HFF-Myc (cell line): ENCODE measurements at regions not wholly inside any gene's neighbourhood (a gene's known extent, or its start where the extent isn't known, plus 50 kb on each side); places are given as distances from the start of the nearest gene placed in this dataset.

Experiments used
- DNase-seq: peaks from one replicate; pipeline ENCODE4 v3.0.0-alpha.2; 2011; ENCODE audit warnings: low read depth; ENCODE audit errors: extremely low read depth
- H3K4me3 ChIP-seq: replicated peaks from 2 replicates; pipeline ENCODE4 v1.5.1; 2011; ENCODE audit warnings: low read depth, mild to moderate bottlenecking, control low read depth, low read length
- CTCF ChIP-seq: IDR thresholded peaks from 2 replicates; pipeline ENCODE4 v1.5.1; 2012; ENCODE audit warnings: mild to moderate bottlenecking, low read depth, low read length, control low read depth; ENCODE audit errors: missing control alignments

GRCh38 chr12:22935090-22935489 is 310.1 kb downstream of the ETNK1 start:
- TF ChIP-seq CTCF = no peak
- no peak overlapping the region for H3K4me3 ChIP-seq
- DNase-seq = no peak

DNA sequence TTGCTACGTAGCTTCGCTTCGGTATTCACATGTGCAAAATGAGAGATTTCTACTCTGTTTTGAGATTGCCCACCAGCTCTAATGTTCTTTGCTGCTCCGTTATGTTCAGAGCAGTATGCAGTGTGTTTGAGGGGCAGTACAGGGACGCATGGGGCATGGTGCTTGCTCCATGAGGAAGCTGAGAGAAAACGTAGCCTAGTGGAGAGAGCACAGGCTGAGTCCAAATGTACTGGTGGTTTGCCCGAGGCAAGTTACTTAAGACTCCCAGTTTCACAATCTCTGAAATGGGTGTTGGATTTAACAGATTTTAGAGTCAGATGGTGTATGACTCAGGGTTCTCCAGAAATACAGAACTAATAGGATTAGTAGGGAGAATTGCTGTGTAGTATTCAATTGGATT is 310.5 kb downstream of the ETNK1 start:
- H3K4me3 ChIP-seq = no peak overlapping the region
- DNase-seq = no peak
- TF ChIP-seq CTCF = no peak

- H3K4me3 ChIP-seq = no peak overlapping the region
- no peak for DNase-seq
- TF ChIP-seq CTCF = no peak
Observed at GRCh38 chr12:22938323-22938722, 313.4 kb downstream of the ETNK1 start.

DNA sequence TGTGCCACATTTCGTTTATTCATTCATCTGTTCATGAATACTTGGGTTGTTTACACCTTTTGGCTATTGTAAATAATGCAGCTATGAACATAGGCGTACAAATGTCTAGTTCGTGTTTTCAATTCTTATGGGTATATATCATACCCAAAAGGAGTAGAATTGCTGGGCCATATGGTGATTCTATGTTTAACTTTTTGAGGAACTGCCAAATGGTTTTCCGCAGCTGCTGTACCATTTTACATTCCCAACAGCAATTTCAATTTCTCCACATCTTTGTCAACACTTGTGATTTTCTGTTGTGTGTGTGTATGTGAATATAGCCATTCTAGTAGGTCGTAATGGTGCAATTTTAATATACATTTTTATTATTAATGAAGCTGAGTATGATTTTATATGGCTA is 326.2 kb downstream of the ETNK1 start:
- DNase-seq = no peak
- no peak for TF ChIP-seq CTCF
- H3K4me3 ChIP-seq = no peak overlapping the region

DNA sequence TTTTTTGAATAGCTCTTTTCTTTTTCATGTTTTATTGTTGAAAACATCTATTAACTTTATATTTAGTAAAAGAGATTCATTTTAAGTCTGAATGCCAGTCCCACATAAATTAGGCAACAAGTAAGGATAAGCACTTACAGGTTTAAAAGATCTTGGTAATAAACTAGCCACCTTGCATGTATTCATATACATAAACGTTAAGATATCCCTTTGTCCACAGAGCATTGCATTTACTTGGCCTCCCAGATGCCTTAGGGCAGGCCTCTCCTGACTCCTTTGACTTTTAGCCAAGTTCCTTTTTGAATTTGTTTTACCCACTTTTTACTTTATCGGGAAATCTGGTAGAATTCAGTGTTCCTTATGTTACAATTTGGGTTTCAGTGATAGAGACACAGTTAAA is 331.7 kb downstream of the ETNK1 start:
- TF ChIP-seq CTCF = no peak
- H3K4me3 ChIP-seq = no peak overlapping the region
- DNase-seq = no peak

- no peak for TF ChIP-seq CTCF
- H3K4me3 ChIP-seq = no peak overlapping the region
- no peak for DNase-seq
Observed at GRCh38 chr12:22967171-22967570, 342.2 kb downstream of the ETNK1 start.

DNA sequence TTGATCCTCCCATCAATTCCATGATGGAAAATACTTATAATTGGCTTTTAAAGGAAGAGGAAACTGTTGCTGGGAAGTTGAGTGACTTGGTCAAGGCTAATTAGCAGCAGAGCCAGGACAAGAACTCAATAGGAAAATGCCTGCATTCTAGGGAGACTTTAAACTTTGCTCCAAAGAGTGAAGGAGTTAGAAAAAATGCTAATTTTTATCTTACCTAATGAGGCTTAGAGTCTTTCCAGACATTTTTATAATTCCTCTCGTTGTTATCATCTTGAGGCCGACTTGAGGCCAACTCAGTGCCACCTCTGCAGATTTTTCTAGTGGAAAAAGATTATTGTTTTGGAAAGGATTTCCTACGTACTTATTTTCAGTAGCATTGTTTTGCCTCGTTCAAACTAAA is 344.6 kb downstream of the ETNK1 start:
- no peak for TF ChIP-seq CTCF
- no peak overlapping the region for H3K4me3 ChIP-seq
- no peak for DNase-seq
